Ascending aorta (tissue), 2 donors: ENCODE measurements at regions not wholly inside any gene's neighbourhood (a gene's known extent, or its start where the extent isn't known, plus 50 kb on each side); places are given as distances from the start of the nearest gene placed in this dataset.

Experiments used
- DNase-seq, 2 donors: peaks; one replicate each; pipeline ENCODE4 v3.0.0-alpha.2; 2019; ENCODE audit warnings: low spot score in 2 of 2
- H3K27ac ChIP-seq, 2 donors: fragments of 200-600 bp; sonication (generic); one replicate each; pipeline ENCODE4 v1.5.1; 2016 to 2017; ENCODE audit warnings: mild to moderate bottlenecking in 1 of 2
- H3K27me3 ChIP-seq: fragments of 200-600 bp; sonication (generic); one replicate; pipeline ENCODE4 v1.5.1; 2017
- H3K36me3 ChIP-seq, 2 donors: fragments of 200-600 bp; sonication (generic); one replicate each; pipeline ENCODE4 v1.5.1; 2016
- H3K4me1 ChIP-seq, 2 donors: fragments of 200-600 bp; sonication (generic); one replicate each; pipeline ENCODE4 v1.5.1; 2016 to 2017; ENCODE audit warnings: mild to moderate bottlenecking in 1 of 2
- H3K4me3 ChIP-seq, 2 donors: fragments of 200-600 bp; sonication (generic); one replicate each; pipeline ENCODE4 v1.5.1; 2016 to 2017; ENCODE audit warnings: mild to moderate bottlenecking in 1 of 2
- H3K9me3 ChIP-seq, 2 donors: fragments of 200-600 bp; sonication (generic); one replicate each; pipeline ENCODE4 v1.5.1; 2016
- intact Hi-C: fragments of 100-400 bp; cut with DNase I; formaldehyde crosslinking; loops from one replicate; pipeline ENCODE4 v1.15.1; 2023
- TF ChIP-seq, protein P1 (sequence below), 3 experiments: fragments of 200-600 bp in 2 of 3; fragments of 450-650 bp in 1 of 3; sonication (generic) in 2 of 3; IDR thresholded peaks; one replicate each; pipeline ENCODE4 v1.5.1; 2016 to 2019; ENCODE audit warnings: antibody characterized with exemption in 3 of 3, mild to moderate bottlenecking in 1 of 3, moderate library complexity in 1 of 3

DNA sequence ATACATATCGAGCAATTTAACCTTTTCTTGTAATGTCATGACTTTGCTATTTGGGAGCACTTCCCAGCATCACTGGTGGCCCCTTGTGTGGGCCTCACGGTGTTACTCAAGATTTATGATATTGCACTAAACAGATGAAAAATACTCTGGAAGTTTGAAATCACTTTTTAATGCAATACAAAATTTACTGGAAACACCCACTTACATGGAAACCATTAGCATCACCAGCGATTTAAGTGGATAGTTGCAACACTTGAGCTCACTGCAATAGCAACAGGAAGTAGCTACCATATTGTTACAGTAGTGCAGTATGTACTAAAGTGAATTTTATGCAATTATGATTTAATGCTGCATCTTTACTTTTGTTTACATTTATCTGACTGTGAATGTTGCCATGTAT, 184.4 kb downstream of the MDFIC start:
- Histone ChIP-seq H3K4me1 (no peaks in the 10 kb centered on the region), H3K4me3 (no peak overlapping the region), H3K9me3 (no peaks in the 10 kb centered on the region), H3K27me3 (no peaks in the 10 kb centered on the region), H3K27ac (no peak overlapping the region), H3K36me3 (no peaks in the 10 kb centered on the region)
- TF ChIP-seq, protein P1, sequence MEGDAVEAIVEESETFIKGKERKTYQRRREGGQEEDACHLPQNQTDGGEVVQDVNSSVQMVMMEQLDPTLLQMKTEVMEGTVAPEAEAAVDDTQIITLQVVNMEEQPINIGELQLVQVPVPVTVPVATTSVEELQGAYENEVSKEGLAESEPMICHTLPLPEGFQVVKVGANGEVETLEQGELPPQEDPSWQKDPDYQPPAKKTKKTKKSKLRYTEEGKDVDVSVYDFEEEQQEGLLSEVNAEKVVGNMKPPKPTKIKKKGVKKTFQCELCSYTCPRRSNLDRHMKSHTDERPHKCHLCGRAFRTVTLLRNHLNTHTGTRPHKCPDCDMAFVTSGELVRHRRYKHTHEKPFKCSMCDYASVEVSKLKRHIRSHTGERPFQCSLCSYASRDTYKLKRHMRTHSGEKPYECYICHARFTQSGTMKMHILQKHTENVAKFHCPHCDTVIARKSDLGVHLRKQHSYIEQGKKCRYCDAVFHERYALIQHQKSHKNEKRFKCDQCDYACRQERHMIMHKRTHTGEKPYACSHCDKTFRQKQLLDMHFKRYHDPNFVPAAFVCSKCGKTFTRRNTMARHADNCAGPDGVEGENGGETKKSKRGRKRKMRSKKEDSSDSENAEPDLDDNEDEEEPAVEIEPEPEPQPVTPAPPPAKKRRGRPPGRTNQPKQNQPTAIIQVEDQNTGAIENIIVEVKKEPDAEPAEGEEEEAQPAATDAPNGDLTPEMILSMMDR (IDR thresholded peaks at IDR 0.05) = no peak
- no peak for DNase-seq
- intact Hi-C loops = no loop called here

DNA sequence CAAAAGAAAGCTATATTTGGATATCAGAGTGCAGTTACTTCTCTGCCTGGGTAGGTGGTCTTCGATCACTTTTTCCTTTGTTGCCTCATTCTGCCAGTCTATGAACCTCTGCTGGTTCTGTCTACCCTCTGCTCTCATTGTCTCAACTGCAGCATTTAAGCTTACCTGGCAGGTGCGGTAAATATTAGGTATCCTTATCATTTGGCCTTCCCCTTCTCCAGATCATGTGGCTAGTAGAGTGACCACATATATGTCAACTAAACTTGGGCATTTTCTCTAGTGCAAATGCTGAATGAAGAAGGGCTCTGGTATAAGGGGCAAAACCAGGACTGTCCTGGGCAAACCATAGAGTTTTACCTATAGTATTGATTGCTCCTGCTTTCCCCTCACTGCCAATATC, 180.8 kb downstream of the MDFIC start:
- no peaks in the 10 kb centered on the region for H3K4me1 ChIP-seq
- no peaks in the 10 kb centered on the region for H3K27me3 ChIP-seq
- no peak overlapping the region for H3K4me3 ChIP-seq
- H3K27ac ChIP-seq = no peak overlapping the region
- TF ChIP-seq, protein P1 (IDR thresholded peaks at IDR 0.05) = no peak
- no peaks in the 10 kb centered on the region for H3K36me3 ChIP-seq
- no peak for DNase-seq
- intact Hi-C loops = no loop called here
- H3K9me3 ChIP-seq = no peaks in the 10 kb centered on the region

DNA sequence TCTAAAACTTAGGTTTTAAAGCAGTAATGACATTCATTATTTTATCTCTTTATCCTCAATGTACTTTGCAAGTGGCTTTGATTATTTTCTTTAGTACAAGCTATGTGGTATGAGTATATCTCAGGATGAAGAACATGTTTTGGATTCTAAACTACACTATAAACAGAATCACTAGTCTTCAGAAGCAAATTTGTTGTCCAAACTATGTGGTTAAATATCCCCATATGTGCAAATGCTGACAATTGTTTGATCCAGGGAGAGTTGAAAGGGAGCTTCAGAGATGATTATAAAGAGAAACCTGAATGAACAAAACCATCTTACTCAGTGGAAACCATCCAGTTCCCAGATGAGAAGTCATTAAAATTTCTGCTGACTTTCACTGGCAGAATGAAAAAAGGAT, 179.3 kb downstream of the MDFIC start:
- TF ChIP-seq, protein P1 (IDR thresholded peaks at IDR 0.05) = no peak
- Histone ChIP-seq H3K27me3 (no peaks in the 10 kb centered on the region), H3K4me3 (no peak overlapping the region), H3K4me1 (peaks cover 0 to 4% of the 10 kb centered on the region in 2 donors), H3K27ac (no peak overlapping the region), H3K36me3 (no peaks in the 10 kb centered on the region), H3K9me3 (no peaks in the 10 kb centered on the region)
- DNase-seq = no peak
- intact Hi-C loops = no loop called here

DNA sequence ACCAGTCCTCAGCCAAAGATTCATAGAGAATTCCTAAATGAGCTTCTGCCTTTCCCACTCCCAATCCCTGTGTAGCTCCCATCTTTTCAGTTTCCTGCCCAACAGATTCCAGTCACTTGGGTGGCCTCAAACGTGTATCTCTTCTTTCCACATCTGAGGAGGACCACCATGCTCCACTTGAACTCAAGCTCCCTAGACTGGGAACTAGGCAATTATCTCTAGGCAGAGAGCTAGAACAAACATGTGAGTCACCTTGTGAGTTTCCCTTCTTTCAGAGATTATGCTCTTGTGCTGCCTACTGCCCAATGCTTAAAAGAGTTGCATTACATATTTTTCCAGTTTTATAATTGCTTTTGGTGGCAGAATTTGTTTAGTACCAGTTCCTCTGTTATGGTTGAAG, 178.0 kb downstream of the MDFIC start:
- Histone ChIP-seq H3K4me1 (peaks cover 0 to 5% of the 10 kb centered on the region in 2 donors), H3K27ac (no peak overlapping the region), H3K4me3 (no peak overlapping the region), H3K9me3 (no peaks in the 10 kb centered on the region), H3K36me3 (no peaks in the 10 kb centered on the region), H3K27me3 (no peaks in the 10 kb centered on the region)
- intact Hi-C loops = no loop called here
- DNase-seq = no peak
- TF ChIP-seq, protein P1 (IDR thresholded peaks at IDR 0.05) = peak in 1 of 3 experiments; percentile 7

DNA sequence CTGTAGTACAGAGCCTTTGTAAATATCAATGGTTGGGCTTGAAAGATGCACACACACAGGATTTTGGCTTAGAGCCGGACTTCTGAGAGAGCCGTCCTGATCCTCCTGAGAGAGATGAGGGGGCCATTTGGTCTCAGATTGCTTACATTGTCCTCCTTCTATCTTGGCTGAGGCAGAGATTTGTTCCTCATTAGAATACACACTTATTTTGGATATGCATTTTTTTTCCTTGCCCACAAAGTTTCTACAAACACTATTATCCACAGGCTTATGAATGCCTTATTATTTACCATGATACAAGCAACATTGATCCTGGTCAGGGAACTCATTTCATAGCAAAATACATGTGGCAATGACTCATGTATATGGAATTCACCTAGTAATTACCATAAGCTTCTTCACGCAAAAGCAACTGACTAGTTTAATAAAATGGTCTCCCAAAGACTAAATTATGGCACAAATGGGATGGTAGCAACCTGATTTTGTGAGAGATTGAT, 175.3 kb downstream of the MDFIC start:
- DNase-seq = no peak
- Histone ChIP-seq H3K27me3 (no peaks in the 10 kb centered on the region), H3K27ac (no peak overlapping the region), H3K4me3 (no peak overlapping the region), H3K36me3 (no peaks in the 10 kb centered on the region), H3K4me1 (peaks cover 0 to 5% of the 10 kb centered on the region in 2 donors), H3K9me3 (no peaks in the 10 kb centered on the region)
- TF ChIP-seq, protein P1 (IDR thresholded peaks at IDR 0.05) = no peak
- intact Hi-C loops = no loop called here

DNA sequence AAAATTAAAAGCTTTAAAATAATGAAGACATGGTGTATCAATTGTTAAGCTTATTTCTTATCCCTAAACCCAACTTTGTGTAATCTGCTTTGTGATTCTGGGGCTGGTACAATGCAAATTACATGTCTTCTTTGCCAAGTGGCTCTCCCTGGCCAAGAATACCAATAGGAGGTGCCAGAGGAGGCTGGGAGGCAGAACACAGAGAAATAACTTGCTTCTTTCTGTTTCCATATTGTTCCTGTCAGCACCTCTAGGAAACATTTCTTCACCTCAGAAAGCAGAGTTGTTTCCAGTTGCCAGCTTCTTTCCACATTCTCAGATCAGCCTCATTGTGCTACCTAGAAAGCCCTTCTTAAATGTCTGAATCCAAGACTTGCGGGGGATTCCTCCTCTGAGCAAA, 174.4 kb downstream of the MDFIC start:
- no peak for DNase-seq
- Histone ChIP-seq H3K9me3 (no peaks in the 10 kb centered on the region), H3K4me3 (no peak overlapping the region), H3K27ac (no peak overlapping the region), H3K36me3 (no peaks in the 10 kb centered on the region), H3K27me3 (no peaks in the 10 kb centered on the region), H3K4me1 (peaks cover 0 to 5% of the 10 kb centered on the region in 2 donors)
- intact Hi-C loops = no loop called here
- TF ChIP-seq, protein P1 (IDR thresholded peaks at IDR 0.05) = no peak
